ENCODE measurements at regions not wholly inside any gene's neighbourhood (a gene's known extent, or its start where the extent isn't known, plus 50 kb on each side); places are given as distances from the start of the nearest gene placed in this dataset.

DNA sequence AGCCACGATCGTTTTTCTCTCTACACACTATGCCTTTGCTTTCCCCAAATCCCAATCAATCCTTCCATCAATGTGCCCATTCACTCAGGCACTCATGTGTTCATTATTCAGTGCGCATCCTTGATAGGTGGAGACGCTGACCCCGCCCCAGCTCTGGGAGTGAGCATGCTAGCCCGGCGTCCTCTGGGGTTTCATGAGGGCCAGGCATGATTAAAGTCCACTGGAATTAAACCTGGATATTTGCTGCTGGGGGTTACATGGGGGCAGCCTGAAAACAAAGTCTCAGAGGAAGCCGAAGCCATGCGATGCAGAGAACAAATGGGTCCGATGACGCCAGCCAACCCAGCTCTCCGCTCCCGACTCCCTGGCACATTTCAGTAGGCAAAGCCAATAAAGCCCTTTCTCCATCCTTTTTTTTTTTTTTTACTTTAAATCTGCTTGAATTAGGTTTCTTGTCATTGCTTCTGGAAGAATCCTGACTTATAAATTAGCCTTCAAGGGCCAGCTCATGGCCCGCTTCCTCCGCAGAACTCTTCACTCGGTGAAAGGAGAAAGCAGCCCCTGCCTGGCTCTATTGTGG, 316.4 kb upstream of the ID2 start:
- TF ChIP-seq EZH2phosphoT487 (IDR thresholded peaks at IDR 0.05; ENCODE audit: borderline replicate concordance, low read length): no peak
- TF ChIP-seq, protein P1, sequence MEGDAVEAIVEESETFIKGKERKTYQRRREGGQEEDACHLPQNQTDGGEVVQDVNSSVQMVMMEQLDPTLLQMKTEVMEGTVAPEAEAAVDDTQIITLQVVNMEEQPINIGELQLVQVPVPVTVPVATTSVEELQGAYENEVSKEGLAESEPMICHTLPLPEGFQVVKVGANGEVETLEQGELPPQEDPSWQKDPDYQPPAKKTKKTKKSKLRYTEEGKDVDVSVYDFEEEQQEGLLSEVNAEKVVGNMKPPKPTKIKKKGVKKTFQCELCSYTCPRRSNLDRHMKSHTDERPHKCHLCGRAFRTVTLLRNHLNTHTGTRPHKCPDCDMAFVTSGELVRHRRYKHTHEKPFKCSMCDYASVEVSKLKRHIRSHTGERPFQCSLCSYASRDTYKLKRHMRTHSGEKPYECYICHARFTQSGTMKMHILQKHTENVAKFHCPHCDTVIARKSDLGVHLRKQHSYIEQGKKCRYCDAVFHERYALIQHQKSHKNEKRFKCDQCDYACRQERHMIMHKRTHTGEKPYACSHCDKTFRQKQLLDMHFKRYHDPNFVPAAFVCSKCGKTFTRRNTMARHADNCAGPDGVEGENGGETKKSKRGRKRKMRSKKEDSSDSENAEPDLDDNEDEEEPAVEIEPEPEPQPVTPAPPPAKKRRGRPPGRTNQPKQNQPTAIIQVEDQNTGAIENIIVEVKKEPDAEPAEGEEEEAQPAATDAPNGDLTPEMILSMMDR (IDR thresholded peaks at IDR 0.05; ENCODE audit: low read depth, low read length, poor library complexity, severe bottlenecking): no peak

Data from DOHH2 (cell line).